ENCODE measurements at regions not wholly inside any gene's neighbourhood (a gene's known extent, or its start where the extent isn't known, plus 50 kb on each side); places are given as distances from the start of the nearest gene placed in this dataset.

DNA sequence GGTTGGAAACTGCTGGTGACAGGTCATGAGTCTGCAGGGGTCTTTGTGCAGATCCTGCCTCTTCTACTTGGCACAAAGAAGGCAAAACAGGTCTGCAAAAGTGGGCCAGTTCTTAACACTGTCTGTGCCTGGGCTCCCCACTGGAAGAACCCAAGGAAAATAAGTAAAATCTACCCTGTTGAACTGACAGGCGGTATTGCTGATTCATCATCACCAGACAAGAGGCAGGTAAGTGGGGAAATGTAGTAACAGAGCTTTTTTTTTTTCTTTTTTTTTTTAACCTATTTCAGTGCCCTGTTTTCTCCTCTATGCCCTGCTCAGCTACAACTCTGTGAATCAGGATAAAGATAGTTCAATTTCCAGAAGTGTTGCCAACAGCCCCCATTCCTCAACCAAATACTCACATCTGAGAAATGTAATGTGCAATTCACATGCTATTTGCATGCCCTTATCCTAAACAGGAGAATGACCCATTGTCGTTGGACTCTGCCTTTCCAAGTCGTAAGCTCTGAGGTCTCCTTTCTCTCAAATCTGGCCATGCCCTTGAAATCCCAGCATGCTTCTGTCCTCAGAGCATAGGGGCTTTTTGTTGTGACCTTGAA, 237.0 kb downstream of the SOX9 start:
- no peaks in the 10 kb centered on the region for H3K9me3 ChIP-seq (replicated peaks; ENCODE audit: insufficient read depth, low read length)
- TF ChIP-seq EZH2 (optimal IDR thresholded peaks at IDR 0.05; ENCODE audit: low read depth, low read length), result no peak
- TF ChIP-seq, protein P1, sequence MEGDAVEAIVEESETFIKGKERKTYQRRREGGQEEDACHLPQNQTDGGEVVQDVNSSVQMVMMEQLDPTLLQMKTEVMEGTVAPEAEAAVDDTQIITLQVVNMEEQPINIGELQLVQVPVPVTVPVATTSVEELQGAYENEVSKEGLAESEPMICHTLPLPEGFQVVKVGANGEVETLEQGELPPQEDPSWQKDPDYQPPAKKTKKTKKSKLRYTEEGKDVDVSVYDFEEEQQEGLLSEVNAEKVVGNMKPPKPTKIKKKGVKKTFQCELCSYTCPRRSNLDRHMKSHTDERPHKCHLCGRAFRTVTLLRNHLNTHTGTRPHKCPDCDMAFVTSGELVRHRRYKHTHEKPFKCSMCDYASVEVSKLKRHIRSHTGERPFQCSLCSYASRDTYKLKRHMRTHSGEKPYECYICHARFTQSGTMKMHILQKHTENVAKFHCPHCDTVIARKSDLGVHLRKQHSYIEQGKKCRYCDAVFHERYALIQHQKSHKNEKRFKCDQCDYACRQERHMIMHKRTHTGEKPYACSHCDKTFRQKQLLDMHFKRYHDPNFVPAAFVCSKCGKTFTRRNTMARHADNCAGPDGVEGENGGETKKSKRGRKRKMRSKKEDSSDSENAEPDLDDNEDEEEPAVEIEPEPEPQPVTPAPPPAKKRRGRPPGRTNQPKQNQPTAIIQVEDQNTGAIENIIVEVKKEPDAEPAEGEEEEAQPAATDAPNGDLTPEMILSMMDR (IDR thresholded peaks at IDR 0.05; ENCODE audit: low read length), result no peak
- no peak overlapping the region for H3K27ac ChIP-seq (ENCODE audit: low read length)
- no peak overlapping the region for H2AFZ ChIP-seq (ENCODE audit: low read length)
- no peak overlapping the region for H3K4me2 ChIP-seq (ENCODE audit: low read depth, low read length)
- no peak overlapping the region for H3K9ac ChIP-seq (ENCODE audit: low read length)
- no peaks in the 10 kb centered on the region for H4K20me1 ChIP-seq (ENCODE audit: insufficient read depth, low read length)
- no peaks in the 10 kb centered on the region for H3K27me3 ChIP-seq (replicated peaks; ENCODE audit: insufficient read depth, low read length)
- H3K9me2 ChIP-seq (replicated peaks; ENCODE audit: insufficient read depth, low read length), result no peaks in the 10 kb centered on the region
- DNase-seq, result no peak
- H3F3A ChIP-seq (ENCODE audit: insufficient read depth, low read length), result no peaks in the 10 kb centered on the region
- H3K79me2 ChIP-seq (ENCODE audit: low read length), result no peaks in the 10 kb centered on the region
- no peaks in the 10 kb centered on the region for H3K4me1 ChIP-seq (ENCODE audit: low read length)
- no peaks in the 10 kb centered on the region for H3K36me3 ChIP-seq (replicated peaks; ENCODE audit: insufficient read depth, low read length)
- no peak overlapping the region for H3K4me3 ChIP-seq (ENCODE audit: low read length)

DNA sequence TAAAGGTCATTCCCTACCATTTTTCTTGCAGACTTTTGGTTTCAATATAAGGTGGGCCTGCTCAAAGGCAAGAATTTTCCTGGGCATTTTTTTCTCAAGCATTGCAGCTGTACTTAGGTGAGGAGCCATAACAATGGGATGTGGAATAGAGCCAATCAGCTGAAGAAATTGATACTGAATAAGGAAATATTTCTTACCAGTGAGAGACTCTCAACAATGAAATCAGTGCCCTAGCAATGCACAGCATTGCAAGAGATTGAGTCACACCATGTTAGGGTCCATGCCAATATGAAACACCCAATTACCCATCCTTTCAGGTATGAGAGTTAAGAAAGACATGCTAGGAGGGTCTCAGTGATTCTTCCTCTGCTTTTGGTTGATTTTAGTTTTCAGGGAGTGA, 237.6 kb downstream of the SOX9 start:
- TF ChIP-seq EZH2 (optimal IDR thresholded peaks at IDR 0.05; ENCODE audit: low read depth, low read length) (no peak), EZH2phosphoT487 (IDR thresholded peaks at IDR 0.05; ENCODE audit: low read length) (no peak)
- TF ChIP-seq, protein P1 (IDR thresholded peaks at IDR 0.05; ENCODE audit: low read length), result no peak
- Histone ChIP-seq H3K4me2 (ENCODE audit: low read depth, low read length) (no peak overlapping the region), H3K9me3 (replicated peaks; ENCODE audit: insufficient read depth, low read length) (no peaks in the 10 kb centered on the region), H3K79me2 (ENCODE audit: low read length) (no peaks in the 10 kb centered on the region), H3K36me3 (replicated peaks; ENCODE audit: insufficient read depth, low read length) (no peaks in the 10 kb centered on the region), H4K20me1 (ENCODE audit: insufficient read depth, low read length) (no peaks in the 10 kb centered on the region), H3K9me2 (replicated peaks; ENCODE audit: insufficient read depth, low read length) (no peaks in the 10 kb centered on the region), H3K4me1 (ENCODE audit: low read length) (no peaks in the 10 kb centered on the region), H3K4me3 (ENCODE audit: low read length) (no peak overlapping the region), H3K9ac (ENCODE audit: low read length) (no peak overlapping the region), H3K27ac (ENCODE audit: low read length) (no peak overlapping the region), H2AFZ (ENCODE audit: low read length) (no peak overlapping the region), H3F3A (ENCODE audit: insufficient read depth, low read length) (no peaks in the 10 kb centered on the region), H3K27me3 (replicated peaks; ENCODE audit: insufficient read depth, low read length) (no peaks in the 10 kb centered on the region)
- DNase-seq, result no peak

DNA sequence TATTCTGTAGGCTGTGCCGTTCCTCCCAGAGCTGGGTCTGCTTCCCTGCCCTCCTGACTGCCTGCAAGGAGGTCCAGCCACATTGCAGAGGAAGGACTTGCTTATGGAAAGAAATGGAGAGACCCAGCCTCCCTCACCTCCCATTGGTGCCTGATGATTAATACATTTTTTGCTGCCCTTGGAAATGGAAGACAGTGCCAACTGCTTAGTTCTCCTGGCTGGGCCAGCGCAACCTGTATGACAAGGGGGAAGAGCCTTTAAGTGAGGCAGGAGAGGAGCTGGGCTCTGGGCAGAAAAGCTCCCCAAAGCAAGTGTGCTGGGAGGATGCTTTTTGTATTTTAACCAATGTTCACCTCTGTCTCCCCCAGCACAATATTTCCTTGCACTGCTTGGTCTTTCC, 238.5 kb downstream of the SOX9 start:
- no peaks in the 10 kb centered on the region for H3K36me3 ChIP-seq (replicated peaks; ENCODE audit: insufficient read depth, low read length)
- no peaks in the 10 kb centered on the region for H3K9me3 ChIP-seq (replicated peaks; ENCODE audit: insufficient read depth, low read length)
- no peak overlapping the region for H3K4me3 ChIP-seq (ENCODE audit: low read length)
- no peaks in the 10 kb centered on the region for H3F3A ChIP-seq (ENCODE audit: insufficient read depth, low read length)
- no peak overlapping the region for H3K4me2 ChIP-seq (ENCODE audit: low read depth, low read length)
- H3K27me3 ChIP-seq (replicated peaks; ENCODE audit: insufficient read depth, low read length), result no peaks in the 10 kb centered on the region
- H3K79me2 ChIP-seq (ENCODE audit: low read length), result no peaks in the 10 kb centered on the region
- H2AFZ ChIP-seq (ENCODE audit: low read length), result no peak overlapping the region
- TF ChIP-seq EZH2phosphoT487 (IDR thresholded peaks at IDR 0.05; ENCODE audit: low read length) (no peak), EZH2 (optimal IDR thresholded peaks at IDR 0.05; ENCODE audit: low read depth, low read length) (no peak)
- TF ChIP-seq, protein P1 (IDR thresholded peaks at IDR 0.05; ENCODE audit: low read length), result no peak
- DNase-seq, result no peak
- no peaks in the 10 kb centered on the region for H3K4me1 ChIP-seq (ENCODE audit: low read length)
- no peaks in the 10 kb centered on the region for H3K9me2 ChIP-seq (replicated peaks; ENCODE audit: insufficient read depth, low read length)
- no peak overlapping the region for H3K9ac ChIP-seq (ENCODE audit: low read length)
- H3K27ac ChIP-seq (ENCODE audit: low read length), result no peak overlapping the region
- H4K20me1 ChIP-seq (ENCODE audit: insufficient read depth, low read length), result no peaks in the 10 kb centered on the region
